Stimulated activated CD4-positive, alpha-beta T cell treated with anti-CD3 and anti-CD28 coated beads, Interleukin-1b, Interleukin-23, amount 100 ng/mL, for 24 hours (primary cell): ENCODE measurements at regions not wholly inside any gene's neighbourhood (a gene's known extent, or its start where the extent isn't known, plus 50 kb on each side); places are given as distances from the start of the nearest gene placed in this dataset.
"Not testable (repeated sequence)": the region's sequence is repeated elsewhere in the genome, so short reads cannot be mapped to it uniquely, and the experiment has no call there.

Experiments used
- DNase-seq, 4 experiments: peaks; one replicate each; pipeline ENCODE4 v3.0.0-alpha.2; 2020; ENCODE audit warnings: low read depth in 4 of 4, low spot score in 1 of 4

DNA sequence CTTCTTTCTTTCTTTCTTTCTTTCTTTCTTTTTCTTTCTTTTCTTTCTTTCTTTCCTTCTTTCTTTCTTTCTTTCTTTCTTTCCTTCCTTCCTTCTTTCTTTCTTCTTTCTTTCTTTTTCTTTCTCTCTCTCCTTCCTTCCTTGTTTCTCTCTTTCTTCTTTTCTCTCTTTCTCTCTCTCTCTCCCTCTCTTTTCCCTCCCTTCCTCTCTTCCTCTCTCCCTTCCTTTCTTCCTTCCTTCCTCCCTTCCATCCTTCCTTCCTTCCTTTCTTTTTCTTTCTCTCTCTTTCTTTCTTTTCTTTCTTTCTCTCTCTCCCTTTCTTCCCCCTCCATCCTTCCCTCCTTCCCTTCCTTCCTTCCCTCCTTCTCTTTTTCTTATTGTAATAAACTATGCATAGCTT is 105.5 kb downstream of the ZBTB18 start:
- not testable (repeated sequence) for DNase-seq

DNA sequence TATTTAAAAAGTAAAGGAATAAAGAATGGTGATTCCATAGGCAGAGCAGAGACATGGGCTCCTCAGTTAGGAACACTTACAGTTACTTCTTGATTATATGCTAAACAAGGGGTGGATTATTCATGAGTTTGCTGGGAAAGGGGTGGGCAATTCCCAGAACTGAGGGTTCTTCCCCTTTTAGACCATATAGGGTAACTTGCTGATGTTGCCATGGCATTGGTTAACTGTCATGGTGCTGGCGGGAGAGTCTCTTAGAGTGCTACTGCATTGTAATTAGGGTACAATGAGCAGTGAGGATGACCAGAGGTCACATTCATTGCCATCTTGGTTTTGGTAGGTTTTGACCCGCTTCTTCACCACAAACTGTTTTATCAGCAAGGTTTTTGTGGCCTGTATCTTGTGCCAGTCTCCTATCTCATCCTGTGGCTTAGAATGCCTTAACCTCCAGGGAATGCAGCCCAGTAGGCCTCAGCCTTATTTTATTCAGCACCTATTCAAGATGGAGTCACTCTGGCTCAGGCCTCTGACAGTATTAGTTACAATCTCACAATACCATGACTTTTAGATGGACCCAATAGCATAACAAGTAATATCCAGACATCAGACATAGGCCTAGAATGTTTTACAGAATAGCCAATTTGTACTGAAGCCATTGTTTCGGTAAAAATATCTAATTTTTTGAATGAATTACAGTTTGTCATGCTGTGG is 106.8 kb downstream of the ZBTB18 start:
- DNase-seq: no peak

DNA sequence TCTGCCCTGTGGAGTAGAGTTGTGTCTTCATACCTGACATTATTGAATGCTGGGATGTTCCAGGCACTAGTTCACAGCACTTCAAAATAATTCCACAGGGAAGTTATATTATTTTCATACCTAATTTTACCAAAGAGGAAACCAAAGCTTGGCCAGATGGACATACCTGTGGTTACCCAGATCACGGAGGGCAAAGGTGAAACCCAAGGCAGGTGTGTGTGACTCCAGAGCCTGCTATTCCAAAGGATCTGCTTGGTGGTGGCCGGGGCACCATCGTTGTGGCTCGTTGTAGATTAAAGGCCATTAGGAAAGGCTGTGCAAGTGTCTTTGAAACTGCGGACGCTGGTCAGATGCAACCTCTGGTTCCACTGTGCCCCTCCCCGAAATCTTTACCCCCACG is 108.6 kb downstream of the ZBTB18 start:
- no peak for DNase-seq

DNA sequence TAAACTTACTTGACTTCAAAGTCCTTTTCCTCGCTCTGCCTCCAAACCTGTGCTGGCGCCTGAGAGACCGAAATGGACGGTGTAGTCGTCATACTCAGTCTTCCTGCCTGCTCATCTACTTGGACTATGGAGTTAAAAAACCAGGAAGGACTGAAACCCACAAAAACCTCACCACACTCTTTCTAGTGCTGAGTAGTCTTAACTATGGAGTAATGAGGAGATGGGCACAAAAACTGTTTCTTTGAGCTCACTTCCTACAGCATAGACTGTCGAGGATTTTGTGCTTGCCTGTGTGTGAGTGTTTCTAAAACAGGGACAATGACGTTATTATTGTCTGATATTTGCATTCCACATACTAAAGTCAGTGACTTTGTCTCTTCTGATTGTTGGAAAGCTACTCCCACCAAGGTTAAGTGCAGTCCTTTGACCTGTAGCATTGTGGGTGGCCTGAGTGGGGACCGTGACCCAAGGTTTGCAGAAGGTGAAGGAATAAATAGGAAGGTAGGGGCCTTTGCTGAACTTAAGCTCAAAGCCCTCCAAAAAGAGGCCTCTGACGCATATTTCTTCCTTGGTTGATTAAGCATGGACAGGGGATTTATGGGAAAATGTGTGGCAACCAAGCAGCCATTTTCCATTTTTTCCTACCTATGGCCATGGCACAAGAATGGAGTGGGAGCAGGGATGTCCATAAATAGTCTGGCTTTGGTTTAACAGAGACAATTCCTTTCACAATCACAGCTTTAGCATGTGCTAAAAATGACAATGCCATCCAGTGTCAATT is 109.6 kb downstream of the ZBTB18 start:
- DNase-seq: no peak

DNA sequence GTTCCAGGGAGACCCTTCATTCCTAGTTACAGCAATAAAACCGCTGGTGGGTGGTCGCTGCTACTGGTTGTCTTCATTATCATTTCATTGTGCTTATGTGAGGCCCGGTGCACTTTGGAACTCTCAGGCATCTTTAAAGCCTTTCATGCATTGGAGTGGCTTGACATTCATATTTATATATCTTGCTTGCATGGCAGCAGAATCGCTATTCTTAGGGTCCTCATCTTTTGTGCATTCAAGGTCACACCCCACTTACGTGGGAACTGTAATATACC is 110.1 kb downstream of the ZBTB18 start:
- no peak for DNase-seq

DNA sequence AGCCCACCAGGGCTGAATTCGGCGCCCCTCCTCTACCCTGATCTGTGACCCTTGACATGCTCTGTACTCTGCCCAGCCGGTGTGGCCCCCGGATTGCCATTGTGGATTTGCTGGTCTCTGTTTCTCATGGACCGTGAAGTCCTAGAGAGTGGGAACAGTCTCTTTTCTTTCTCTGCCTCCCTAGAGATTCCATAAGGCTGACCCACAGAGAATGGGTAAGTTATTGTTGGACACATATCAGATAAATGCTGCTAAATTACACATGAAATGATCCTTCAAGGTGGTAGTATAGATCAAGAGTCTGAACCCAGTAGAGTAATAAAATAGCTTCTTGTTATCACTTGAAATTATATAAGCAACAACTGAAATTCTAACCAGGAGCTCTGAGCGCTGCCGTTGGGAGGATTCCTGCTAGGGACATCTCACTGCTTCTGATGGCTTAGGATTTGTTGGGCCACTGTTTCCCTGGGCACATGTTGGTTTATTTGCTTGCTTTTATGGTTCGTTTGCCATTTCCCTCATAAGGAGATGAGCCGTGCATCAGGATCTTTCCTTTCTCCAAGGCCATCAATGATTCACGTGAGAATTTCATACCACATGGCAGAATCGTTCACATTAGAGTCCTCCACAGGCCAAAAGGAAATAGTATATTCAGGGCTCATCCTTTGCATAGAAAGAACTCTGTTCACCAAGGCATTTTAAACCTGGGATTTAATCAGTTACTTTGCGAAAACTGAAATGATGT is 111.9 kb downstream of the ZBTB18 start:
- DNase-seq: no peak

DNA sequence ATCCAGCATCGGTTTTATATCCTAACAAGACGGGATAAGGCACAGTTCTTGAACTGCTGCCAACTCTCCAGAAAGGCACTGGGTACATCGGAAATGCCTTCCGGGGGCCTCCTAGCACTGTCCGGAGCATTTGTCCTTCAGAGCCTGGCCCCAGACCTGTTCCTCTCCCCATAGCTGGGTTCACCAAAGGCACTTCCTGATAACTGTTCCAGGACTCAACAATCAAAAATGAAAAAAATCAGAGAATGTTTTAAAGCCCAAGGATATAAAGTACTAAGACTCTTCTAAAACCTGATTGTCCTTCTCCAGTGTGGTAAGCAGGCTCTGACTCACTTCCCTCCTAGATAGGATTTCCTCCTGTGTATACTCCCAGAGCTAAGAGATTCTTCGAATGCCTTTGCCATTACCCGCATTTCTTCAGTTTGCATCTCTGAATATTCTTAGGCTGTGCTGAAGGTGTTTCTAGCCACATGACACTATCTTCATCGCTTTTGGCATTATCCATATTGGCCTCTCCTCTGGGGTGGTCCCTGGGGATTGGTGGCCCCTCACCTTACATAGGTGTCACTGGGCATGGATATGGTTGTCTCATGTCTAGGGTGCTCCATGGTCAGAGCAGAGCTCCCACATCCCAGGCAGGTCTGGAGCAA is 112.9 kb downstream of the ZBTB18 start:
- DNase-seq: no peak

DNA sequence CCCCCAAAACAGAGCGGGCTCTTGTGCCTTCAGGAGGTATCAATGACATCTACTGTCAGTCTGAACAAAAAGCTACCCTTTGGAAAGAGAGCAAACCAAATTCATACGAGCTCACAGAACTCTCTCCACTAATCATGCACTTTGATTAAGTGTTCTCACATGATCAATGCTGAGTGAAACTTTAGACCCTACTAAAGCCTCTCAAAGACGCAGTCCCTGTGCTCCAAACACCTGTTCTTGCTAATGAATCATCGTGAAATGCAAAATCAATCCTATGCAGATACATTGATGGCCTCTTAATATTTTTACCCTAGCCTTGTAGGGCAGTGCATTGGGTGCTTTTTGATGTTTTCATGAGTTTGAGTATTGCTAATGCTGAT is 113.4 kb downstream of the ZBTB18 start:
- DNase-seq: no peak

DNA sequence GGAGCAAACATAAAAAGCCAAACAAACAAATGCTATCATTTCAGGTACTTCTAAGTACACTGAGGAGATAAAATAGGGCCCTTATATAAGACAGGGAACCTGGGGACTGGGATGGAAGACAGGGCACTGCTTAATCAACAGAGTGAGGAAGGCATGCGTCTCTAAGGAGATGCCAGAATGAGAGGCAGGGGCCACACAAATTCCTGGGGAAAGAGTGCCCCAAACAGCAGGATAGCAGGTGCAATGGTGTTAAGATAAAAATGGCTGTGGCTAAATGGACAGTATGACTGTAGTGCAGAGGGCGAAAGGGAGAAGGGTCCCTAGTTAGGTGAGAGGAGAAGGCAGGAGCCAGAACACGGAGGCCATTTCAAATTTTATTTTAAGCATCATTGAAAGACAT is 113.9 kb downstream of the ZBTB18 start:
- no peak for DNase-seq

DNA sequence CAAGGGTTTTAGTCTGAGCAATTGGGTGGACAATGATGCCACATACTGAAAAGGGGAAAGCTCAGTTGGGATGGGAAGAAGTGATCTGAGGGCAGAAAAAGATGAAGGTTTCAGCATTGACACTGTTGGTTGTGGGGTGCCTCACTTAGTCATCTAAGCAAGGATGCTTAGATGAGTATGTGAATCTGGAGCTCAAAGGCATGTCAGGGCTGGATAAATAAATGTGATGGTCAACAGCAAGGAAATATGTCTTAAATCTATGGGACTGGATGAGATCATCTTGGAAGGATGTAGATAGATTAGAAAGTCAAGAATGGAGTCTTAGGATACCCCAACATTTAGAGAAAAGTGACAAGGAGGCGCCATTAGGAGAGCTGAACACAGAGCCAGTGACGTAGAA is 114.6 kb downstream of the ZBTB18 start:
- DNase-seq: no peak

DNA sequence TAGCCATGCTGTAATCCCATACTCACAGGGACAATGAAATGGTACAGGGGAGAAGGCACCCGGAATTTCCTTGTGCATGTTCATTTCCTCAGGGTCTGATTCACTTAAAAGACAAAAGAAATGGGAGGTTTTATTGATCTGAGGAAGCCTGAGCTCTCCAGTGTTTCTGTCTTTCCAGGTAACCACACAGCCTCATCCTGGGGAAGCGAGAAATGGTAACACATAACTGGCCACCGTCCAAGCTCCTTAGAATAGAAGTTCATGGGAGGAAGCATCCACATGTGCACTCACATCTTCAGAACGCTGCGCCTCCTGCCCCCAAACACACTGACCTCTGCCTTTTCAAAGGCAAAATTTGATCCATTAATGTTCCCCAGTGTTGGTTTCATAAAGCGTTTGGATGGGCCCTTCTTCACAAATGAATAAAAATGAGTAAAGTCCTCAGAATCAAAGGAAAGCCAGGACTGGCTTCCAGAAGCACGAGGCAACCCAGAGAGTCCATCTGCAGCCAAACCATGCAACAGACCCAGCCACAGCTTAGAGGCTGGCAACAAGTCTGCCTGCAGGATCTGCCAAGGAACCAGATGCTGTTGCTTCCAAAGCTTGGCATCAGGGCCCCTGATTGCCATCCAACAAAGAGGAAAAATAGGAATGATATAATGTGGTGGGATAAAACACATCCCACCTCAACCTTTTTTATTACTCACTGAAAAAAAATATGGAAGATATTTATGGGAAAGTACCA is 120.3 kb downstream of the ZBTB18 start:
- DNase-seq: no peak

DNA sequence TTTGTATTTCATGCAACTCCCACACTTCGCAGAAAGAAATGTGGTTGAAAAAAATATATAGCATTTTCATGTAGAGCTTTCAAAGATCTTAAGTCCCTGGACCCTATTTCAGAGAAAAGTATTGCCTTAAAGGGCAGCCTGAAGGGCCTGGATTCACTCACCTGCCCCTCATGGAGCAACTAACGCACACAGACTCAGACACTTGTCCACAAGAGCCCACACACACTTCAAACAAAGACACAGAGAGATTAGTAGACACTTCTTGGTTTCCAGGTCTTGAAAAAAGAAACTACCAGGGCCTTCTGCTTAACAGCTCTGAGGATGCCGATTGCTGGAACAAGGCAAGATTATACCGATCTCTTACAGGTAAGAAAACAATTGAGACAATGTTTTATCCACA is 122.2 kb downstream of the ZBTB18 start:
- no peak for DNase-seq

DNA sequence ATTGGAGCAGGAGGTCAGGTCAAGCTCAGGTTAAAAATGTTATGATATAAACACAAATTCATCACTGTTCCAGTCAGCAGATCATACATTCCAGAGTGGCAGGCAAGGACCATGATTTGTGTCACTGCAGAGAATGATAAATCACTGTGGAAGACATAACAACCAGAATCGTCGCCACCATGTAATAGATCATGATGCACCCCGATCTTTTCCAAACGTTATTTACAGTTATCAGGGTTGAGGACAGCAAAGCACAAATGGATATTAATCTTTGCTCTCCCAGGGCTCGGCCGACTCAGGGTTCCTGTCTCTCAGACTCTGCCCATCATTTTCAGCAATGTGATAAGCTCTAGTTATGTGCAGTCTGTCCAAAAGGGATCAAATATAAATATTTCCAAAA is 122.7 kb downstream of the ZBTB18 start:
- DNase-seq: no peak

DNA sequence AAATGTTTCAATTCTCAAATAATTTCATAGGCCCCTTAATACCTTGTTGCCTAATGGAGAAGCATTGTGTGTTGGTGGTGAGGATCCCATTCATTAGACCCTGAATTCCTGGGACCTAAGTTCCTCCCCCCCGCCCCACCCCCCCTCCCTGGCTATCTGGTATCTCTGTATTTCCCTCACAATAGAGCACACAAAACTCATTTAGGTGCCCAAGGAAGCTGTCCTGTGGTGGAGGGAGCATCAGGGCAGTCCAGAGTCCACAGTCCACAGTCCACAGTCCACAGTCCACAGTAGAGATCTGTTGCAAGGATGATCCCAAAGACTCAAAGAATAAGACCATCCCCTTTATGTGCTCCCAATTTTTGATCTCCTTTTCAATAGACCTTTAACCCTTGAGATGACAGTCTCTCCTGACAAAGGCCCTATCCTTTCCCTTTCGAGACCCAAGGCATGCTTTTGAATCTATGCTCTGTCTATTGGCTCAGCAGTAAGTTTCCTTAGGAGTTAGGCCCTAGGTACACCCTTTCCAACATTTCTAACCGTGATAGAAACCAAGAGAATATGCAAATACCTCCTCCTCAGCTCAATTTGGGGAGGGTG is 123.9 kb downstream of the ZBTB18 start:
- no peak for DNase-seq

DNA sequence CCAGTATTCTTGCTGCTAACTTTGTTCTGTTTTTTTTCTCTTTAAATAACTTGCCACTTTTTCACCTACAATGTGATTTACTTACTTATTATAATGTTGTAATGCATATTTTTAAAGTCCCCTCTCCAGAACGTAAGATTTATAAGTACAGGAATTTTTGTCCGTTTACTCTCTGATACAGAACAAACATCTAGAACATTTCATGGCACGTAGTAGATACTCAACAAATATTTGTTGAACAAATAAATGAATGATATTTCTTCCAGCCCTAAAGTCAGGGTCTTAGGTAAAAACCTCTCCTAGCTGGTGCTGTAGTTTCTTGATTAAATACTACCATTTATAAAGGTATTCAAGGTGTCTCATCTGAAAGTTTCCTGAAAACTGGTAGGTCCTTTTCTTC is 125.1 kb downstream of the ZBTB18 start:
- no peak for DNase-seq

DNA sequence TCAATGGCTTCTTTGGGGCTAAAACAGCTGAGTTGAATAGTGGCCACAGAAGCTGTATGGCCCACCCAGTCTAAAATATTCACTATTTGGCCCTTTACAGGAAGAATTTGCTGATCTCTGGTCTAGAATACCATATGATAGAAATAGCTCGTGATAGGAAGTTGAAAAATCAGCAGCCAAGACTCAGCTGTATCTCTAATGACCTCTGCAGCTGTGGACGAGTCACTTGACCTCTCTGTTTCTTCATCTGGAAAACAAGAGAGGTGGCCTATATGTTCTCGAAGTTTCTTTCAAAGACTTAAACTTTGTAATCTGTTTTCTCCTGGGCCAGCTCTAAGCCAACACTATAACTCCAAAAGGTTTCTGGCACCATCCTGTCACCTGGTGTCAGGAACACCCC is 129.2 kb downstream of the ZBTB18 start:
- no peak for DNase-seq

DNA sequence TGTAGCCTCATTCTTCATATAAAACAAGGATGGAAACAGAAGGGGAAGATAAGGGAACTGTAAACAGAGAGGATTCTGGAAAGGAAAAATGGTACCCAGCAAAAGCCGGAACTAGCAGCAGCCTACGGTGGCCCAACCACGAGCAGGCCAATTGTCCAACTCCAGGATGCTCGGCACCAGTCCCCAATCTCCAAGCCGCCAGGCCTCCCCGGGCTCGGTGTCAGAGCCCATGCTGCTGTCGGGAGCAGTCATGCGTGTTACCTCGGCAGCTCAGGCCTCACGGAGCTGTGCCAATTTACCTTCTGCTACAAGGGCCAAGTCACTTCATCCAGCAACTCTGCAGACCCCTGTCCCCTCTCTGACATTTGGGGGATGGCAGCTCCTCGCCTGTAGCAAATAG is 130.8 kb downstream of the ZBTB18 start:
- DNase-seq: no peak

DNA sequence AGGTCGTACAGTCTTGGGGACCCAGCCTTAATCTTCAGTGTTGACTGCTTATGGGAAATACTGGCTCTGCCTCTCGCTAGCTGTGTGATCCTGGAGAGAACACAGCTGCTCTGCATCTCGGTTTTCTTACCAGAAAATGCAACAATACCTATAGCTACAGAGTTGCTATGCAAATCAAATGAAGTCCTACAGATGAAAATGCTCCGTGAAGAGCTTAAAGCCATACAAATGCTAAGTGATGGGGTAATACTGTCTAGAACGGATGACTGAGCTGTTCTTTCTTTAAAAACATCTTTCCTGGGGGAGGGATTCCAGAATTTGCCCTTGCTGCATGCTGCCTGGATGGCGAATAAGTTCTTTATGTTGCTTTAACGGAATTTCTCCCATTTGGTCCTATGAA is 132.0 kb downstream of the ZBTB18 start:
- no peak for DNase-seq

DNA sequence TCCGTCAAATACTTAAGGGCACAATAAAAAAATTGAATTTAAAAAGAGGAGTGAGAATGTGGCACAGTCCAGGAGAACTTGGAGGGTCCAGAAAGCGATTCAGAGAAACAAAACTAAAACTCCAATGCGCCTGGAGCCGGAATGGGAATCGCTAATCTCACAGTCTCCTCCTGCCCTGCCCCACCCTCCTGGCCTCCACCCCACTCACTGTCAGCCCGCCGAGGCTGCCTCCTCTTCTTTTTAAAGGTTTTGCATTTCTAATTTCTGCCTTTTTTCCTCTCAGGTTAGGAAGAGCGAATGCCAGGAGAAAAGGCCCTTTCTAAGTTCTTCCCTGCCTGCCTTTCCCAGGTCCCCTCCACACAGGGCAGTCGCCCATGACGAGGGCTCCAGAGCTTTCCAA is 135.3 kb downstream of the ZBTB18 start:
- no peak for DNase-seq

DNA sequence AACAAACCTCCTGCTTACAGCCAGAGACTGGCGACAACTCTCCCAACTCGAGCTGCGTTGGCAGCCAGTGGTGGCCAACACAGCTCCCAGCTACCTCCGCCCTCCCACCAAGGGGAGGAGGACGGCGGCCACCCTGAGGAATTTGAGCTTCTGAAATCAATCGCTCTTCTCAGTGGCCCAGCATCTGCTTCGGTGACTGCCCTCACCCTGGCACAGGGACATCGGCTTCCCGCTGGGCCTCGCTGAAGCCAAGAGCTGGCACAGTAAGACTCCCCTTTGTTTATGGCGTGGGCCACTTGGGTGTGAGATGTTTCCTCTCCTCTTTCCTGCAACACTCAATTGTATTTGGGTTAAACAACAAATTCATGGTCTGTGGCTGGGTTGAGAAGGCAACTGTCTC is 136.2 kb downstream of the ZBTB18 start:
- no peak for DNase-seq

DNA sequence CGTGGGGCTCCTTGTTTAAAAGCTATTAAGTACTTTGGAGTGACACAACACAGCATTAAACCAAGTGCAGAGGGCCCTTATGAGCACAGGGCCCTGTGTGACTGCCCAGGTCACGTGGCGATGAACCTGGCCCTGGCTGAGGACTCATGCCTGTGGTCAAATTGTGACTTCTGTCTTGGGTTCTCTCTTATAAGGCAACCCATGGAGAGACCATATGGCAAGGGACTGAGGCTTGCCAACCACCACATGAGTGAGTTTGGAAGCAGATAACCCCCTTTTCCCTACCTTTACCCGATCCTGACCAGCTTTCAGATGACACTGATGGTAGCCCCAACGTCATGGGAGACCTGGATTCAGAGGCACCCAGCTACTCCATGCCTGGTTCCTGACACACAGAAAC is 140.5 kb downstream of the ZBTB18 start:
- no peak for DNase-seq
